Effector memory CD8-positive, alpha-beta T cell (primary cell): ENCODE measurements at regions not wholly inside any gene's neighbourhood (a gene's known extent, or its start where the extent isn't known, plus 50 kb on each side); places are given as distances from the start of the nearest gene placed in this dataset.

Experiments
- ATAC-seq: fragments of 150-1000 bp; cut with Tn5 transposase; replicated peaks from 2 replicates; pipeline ENCODE4 v1.10.0; 2021; ENCODE audit warnings: mild to moderate bottlenecking, moderate library complexity
- DNase-seq, 3 experiments: peaks; one replicate each; pipeline ENCODE4 v3.0.0; 2021
- H3K27ac Mint-ChIP-seq, 2 donors: one replicate each; pipeline ENCODE4 v1.8.0; 2022; ENCODE audit warnings: mild to moderate bottlenecking in 2 of 2, mixed read lengths in 2 of 2, moderate library complexity in 2 of 2
- H3K27me3 Mint-ChIP-seq, 2 donors: one replicate each; pipeline ENCODE4 v1.8.0; 2022; ENCODE audit warnings: mixed read lengths in 2 of 2
- H3K36me3 Mint-ChIP-seq: one replicate; pipeline ENCODE4 v1.8.0; 2022; ENCODE audit warnings: mild to moderate bottlenecking, moderate library complexity, mixed read lengths; ENCODE audit not compliant: insufficient read depth
- H3K4me1 Mint-ChIP-seq, 2 donors: one replicate each; pipeline ENCODE4 v1.8.0; 2022; ENCODE audit warnings: low read depth in 2 of 2, mixed read lengths in 2 of 2
- H3K4me3 Mint-ChIP-seq, 2 donors: one replicate each; pipeline ENCODE4 v1.8.0; 2022; ENCODE audit warnings: mild to moderate bottlenecking in 2 of 2, mixed read lengths in 2 of 2, moderate library complexity in 2 of 2
- H3K9me3 Mint-ChIP-seq, 2 donors: one replicate each; pipeline ENCODE4 v1.8.0; 2022; ENCODE audit warnings: mixed read lengths in 2 of 2

GRCh38 chr11:42669248-42669976 is 642.4 kb upstream of the API5 start:
- no peaks in the 10 kb centered on the region for H3K27me3 Mint-ChIP-seq
- H3K4me3 Mint-ChIP-seq, result no peak overlapping the region
- H3K4me1 Mint-ChIP-seq, result no peaks in the 10 kb centered on the region
- peaks cover 8 to 18% of the 10 kb centered on the region in 2 donors for H3K9me3 Mint-ChIP-seq
- H3K36me3 Mint-ChIP-seq, result no peaks in the 10 kb centered on the region
- DNase-seq (no peak), ATAC-seq (no peak)
- no peak overlapping the region for H3K27ac Mint-ChIP-seq

GRCh38 chr11:42674436-42674835 is 637.4 kb upstream of the API5 start:
- H3K9me3 Mint-ChIP-seq, result peaks cover 11 to 25% of the 10 kb centered on the region in 2 donors
- H3K4me1 Mint-ChIP-seq, result no peaks in the 10 kb centered on the region
- no peak overlapping the region for H3K4me3 Mint-ChIP-seq
- no peak overlapping the region for H3K27ac Mint-ChIP-seq
- no peaks in the 10 kb centered on the region for H3K27me3 Mint-ChIP-seq
- DNase-seq, result no peak
- H3K36me3 Mint-ChIP-seq, result no peaks in the 10 kb centered on the region
- no peak for ATAC-seq

- DNase-seq (no peak), ATAC-seq (no peak)
- Mint-ChIP-seq H3K4me1 (no peaks in the 10 kb centered on the region), H3K9me3 (peaks cover 10 to 12% of the 10 kb centered on the region in 2 donors), H3K27ac (no peak overlapping the region), H3K4me3 (no peak overlapping the region), H3K36me3 (peaks cover 3% of the 10 kb centered on the region), H3K27me3 (no peaks in the 10 kb centered on the region)
Observed at GRCh38 chr11:42707541-42707940, 604.3 kb upstream of the API5 start.

GRCh38 chr11:42709216-42709615 is 602.6 kb upstream of the API5 start:
- Mint-ChIP-seq H3K4me3 (no peak overlapping the region), H3K36me3 (peaks cover under 1% of the 10 kb centered on the region), H3K4me1 (no peaks in the 10 kb centered on the region), H3K27me3 (no peaks in the 10 kb centered on the region), H3K9me3 (peaks cover 6 to 7% of the 10 kb centered on the region in 2 donors), H3K27ac (no peak overlapping the region)
- DNase-seq (no peak), ATAC-seq (no peak)

- H3K36me3 Mint-ChIP-seq, result no peaks in the 10 kb centered on the region
- DNase-seq (no peak), ATAC-seq (no peak)
- no peaks in the 10 kb centered on the region for H3K4me1 Mint-ChIP-seq
- peaks cover 3 to 16% of the 10 kb centered on the region in 2 donors for H3K9me3 Mint-ChIP-seq
- no peaks in the 10 kb centered on the region for H3K27me3 Mint-ChIP-seq
- no peak overlapping the region for H3K4me3 Mint-ChIP-seq
- H3K27ac Mint-ChIP-seq, result no peak overlapping the region
Observed at GRCh38 chr11:42713279-42713678, 598.5 kb upstream of the API5 start.

- H3K9me3 Mint-ChIP-seq, result peaks cover 5 to 16% of the 10 kb centered on the region in 2 donors
- DNase-seq, result no peak
- no peak overlapping the region for H3K27ac Mint-ChIP-seq
- H3K4me1 Mint-ChIP-seq, result no peaks in the 10 kb centered on the region
- H3K27me3 Mint-ChIP-seq, result no peaks in the 10 kb centered on the region
- H3K4me3 Mint-ChIP-seq, result no peak overlapping the region
- no peaks in the 10 kb centered on the region for H3K36me3 Mint-ChIP-seq
- no peak for ATAC-seq
Observed at GRCh38 chr11:42713753-42714152, 598.0 kb upstream of the API5 start.

GRCh38 chr11:42720716-42721563 is 590.9 kb upstream of the API5 start:
- DNase-seq (no peak), ATAC-seq (no peak)
- Mint-ChIP-seq H3K27ac (no peak overlapping the region), H3K27me3 (no peaks in the 10 kb centered on the region), H3K4me3 (no peak overlapping the region), H3K4me1 (no peaks in the 10 kb centered on the region), H3K9me3 (peaks cover 2 to 31% of the 10 kb centered on the region in 2 donors), H3K36me3 (no peaks in the 10 kb centered on the region)

- Mint-ChIP-seq H3K36me3 (no peaks in the 10 kb centered on the region), H3K27me3 (no peaks in the 10 kb centered on the region), H3K4me3 (no peak overlapping the region), H3K4me1 (no peaks in the 10 kb centered on the region), H3K27ac (no peak overlapping the region), H3K9me3 (peaks cover 8 to 11% of the 10 kb centered on the region in 2 donors)
- DNase-seq, result no peak
- ATAC-seq, result no peak
Observed at GRCh38 chr11:42727879-42728278, 583.9 kb upstream of the API5 start.

- Mint-ChIP-seq H3K36me3 (no peaks in the 10 kb centered on the region), H3K27me3 (no peaks in the 10 kb centered on the region), H3K4me3 (no peak overlapping the region), H3K4me1 (no peaks in the 10 kb centered on the region), H3K27ac (no peak overlapping the region), H3K9me3 (peaks cover 3 to 10% of the 10 kb centered on the region in 2 donors)
- no peak for DNase-seq
- no peak for ATAC-seq
Observed at GRCh38 chr11:42762348-42762747, 549.4 kb upstream of the API5 start.

GRCh38 chr11:42764936-42765335 is 546.9 kb upstream of the API5 start:
- no peaks in the 10 kb centered on the region for H3K4me1 Mint-ChIP-seq
- H3K27me3 Mint-ChIP-seq, result no peaks in the 10 kb centered on the region
- no peak for ATAC-seq
- peaks cover 4 to 12% of the 10 kb centered on the region in 2 donors for H3K9me3 Mint-ChIP-seq
- no peaks in the 10 kb centered on the region for H3K36me3 Mint-ChIP-seq
- DNase-seq, result no peak
- no peak overlapping the region for H3K27ac Mint-ChIP-seq
- H3K4me3 Mint-ChIP-seq, result no peak overlapping the region

- Mint-ChIP-seq H3K9me3 (peaks cover 4 to 12% of the 10 kb centered on the region in 2 donors), H3K27ac (no peak overlapping the region), H3K36me3 (no peaks in the 10 kb centered on the region), H3K27me3 (no peaks in the 10 kb centered on the region), H3K4me3 (no peak overlapping the region), H3K4me1 (no peaks in the 10 kb centered on the region)
- ATAC-seq (no peak), DNase-seq (no peak)
Observed at GRCh38 chr11:42768576-42768975, 543.2 kb upstream of the API5 start.

GRCh38 chr11:42770444-42771065 is 541.2 kb upstream of the API5 start:
- Mint-ChIP-seq H3K27ac (no peak overlapping the region), H3K9me3 (peaks cover 4 to 7% of the 10 kb centered on the region in 2 donors), H3K4me3 (no peak overlapping the region), H3K4me1 (no peaks in the 10 kb centered on the region), H3K36me3 (no peaks in the 10 kb centered on the region), H3K27me3 (no peaks in the 10 kb centered on the region)
- ATAC-seq, result no peak
- DNase-seq, result no peak

- H3K4me3 Mint-ChIP-seq, result no peak overlapping the region
Observed at GRCh38 chr11:42772886-42773285, 538.9 kb upstream of the API5 start.

More at GRCh38 chr11:42772886-42773285, 538.9 kb upstream of the API5 start:
- Mint-ChIP-seq H3K9me3 (peaks cover 4 to 7% of the 10 kb centered on the region in 2 donors), H3K4me1 (no peaks in the 10 kb centered on the region), H3K27me3 (no peaks in the 10 kb centered on the region), H3K27ac (no peak overlapping the region), H3K36me3 (no peaks in the 10 kb centered on the region)
- ATAC-seq, result no peak
- no peak for DNase-seq
